ENCODE measurements at regions not wholly inside any gene's neighbourhood (a gene's known extent, or its start where the extent isn't known, plus 50 kb on each side); places are given as distances from the start of the nearest gene placed in this dataset.

GRCh38 chr2:223529696-223530095, 72.5 kb downstream of the SCG2 start:
- DNase-seq, result no peak
- H3K36me3 ChIP-seq, result no peaks in the 10 kb centered on the region
- H3K4me1 ChIP-seq, result no peaks in the 10 kb centered on the region
- TF ChIP-seq CTCF (IDR thresholded peaks at IDR 0.05; ENCODE audit: borderline replicate concordance), result no peak
- H3K27ac ChIP-seq (replicated peaks), result no peak overlapping the region
- no peak overlapping the region for H3K4me3 ChIP-seq
- H3K27me3 ChIP-seq (ENCODE audit: low read depth), result no peaks in the 10 kb centered on the region
- intact Hi-C loops (cut with micrococcal nuclease), result no loop called here
- peaks cover 9% of the 10 kb centered on the region for H3K9me3 ChIP-seq (replicated peaks)

GRCh38 chr2:223530811-223531210, 71.3 kb downstream of the SCG2 start:
- no peaks in the 10 kb centered on the region for H3K27me3 ChIP-seq (ENCODE audit: low read depth)
- peaks cover 1% of the 10 kb centered on the region for H3K4me1 ChIP-seq
- H3K36me3 ChIP-seq, result no peaks in the 10 kb centered on the region
- no peak overlapping the region for H3K27ac ChIP-seq (replicated peaks)
- peaks cover 9% of the 10 kb centered on the region for H3K9me3 ChIP-seq (replicated peaks)
- H3K4me3 ChIP-seq, result no peak overlapping the region
- TF ChIP-seq CTCF (IDR thresholded peaks at IDR 0.05; ENCODE audit: borderline replicate concordance), result no peak
- intact Hi-C loops (cut with micrococcal nuclease), result no loop called here
- no peak for DNase-seq

GRCh38 chr2:223532161-223532560, 70.0 kb downstream of the SCG2 start:
- peaks cover 9% of the 10 kb centered on the region for H3K9me3 ChIP-seq (replicated peaks)
- no peaks in the 10 kb centered on the region for H3K36me3 ChIP-seq
- peaks cover 15% of the 10 kb centered on the region for H3K4me1 ChIP-seq
- no peak overlapping the region for H3K4me3 ChIP-seq
- H3K27me3 ChIP-seq (ENCODE audit: low read depth), result no peaks in the 10 kb centered on the region
- intact Hi-C loops (cut with micrococcal nuclease), result no loop called here
- no peak overlapping the region for H3K27ac ChIP-seq (replicated peaks)
- TF ChIP-seq CTCF (IDR thresholded peaks at IDR 0.05; ENCODE audit: borderline replicate concordance), result no peak
- no peak for DNase-seq

GRCh38 chr2:223532712-223533111, 69.4 kb downstream of the SCG2 start:
- H3K27ac ChIP-seq (replicated peaks), result no peak overlapping the region
- TF ChIP-seq CTCF (IDR thresholded peaks at IDR 0.05; ENCODE audit: borderline replicate concordance), result no peak
- H3K4me1 ChIP-seq, result peaks cover 20% of the 10 kb centered on the region
- intact Hi-C loops (cut with micrococcal nuclease), result no loop called here
- no peaks in the 10 kb centered on the region for H3K27me3 ChIP-seq (ENCODE audit: low read depth)
- peaks cover 9% of the 10 kb centered on the region for H3K9me3 ChIP-seq (replicated peaks)
- no peaks in the 10 kb centered on the region for H3K36me3 ChIP-seq
- H3K4me3 ChIP-seq, result no peak overlapping the region
- no peak for DNase-seq

GRCh38 chr2:223536546-223536945, 65.6 kb downstream of the SCG2 start:
- TF ChIP-seq CTCF (IDR thresholded peaks at IDR 0.05; ENCODE audit: borderline replicate concordance), result no peak
- Histone ChIP-seq H3K36me3 (no peaks in the 10 kb centered on the region), H3K4me1 (peaks cover 40% of the 10 kb centered on the region), H3K9me3 (replicated peaks) (no peaks in the 10 kb centered on the region), H3K27me3 (ENCODE audit: low read depth) (no peaks in the 10 kb centered on the region), H3K27ac (replicated peaks) (peak overlapping the region; percentile 46), H3K4me3 (no peak overlapping the region)
- no peak for DNase-seq
- intact Hi-C loops (cut with micrococcal nuclease), result no loop called here

GRCh38 chr2:223537115-223537514, 65.0 kb downstream of the SCG2 start:
- Histone ChIP-seq H3K27ac (replicated peaks) (peak overlapping the region; percentile 46), H3K36me3 (no peaks in the 10 kb centered on the region), H3K4me3 (no peak overlapping the region), H3K4me1 (peaks cover 40% of the 10 kb centered on the region), H3K27me3 (ENCODE audit: low read depth) (no peaks in the 10 kb centered on the region), H3K9me3 (replicated peaks) (no peaks in the 10 kb centered on the region)
- TF ChIP-seq CTCF (IDR thresholded peaks at IDR 0.05; ENCODE audit: borderline replicate concordance), result no peak
- DNase-seq, result no peak
- intact Hi-C loops (cut with micrococcal nuclease), result no loop called here
